Uterus (tissue), 3 donors: ENCODE measurements at regions not wholly inside any gene's neighbourhood (a gene's known extent, or its start where the extent isn't known, plus 50 kb on each side); places are given as distances from the start of the nearest gene placed in this dataset.
"Not testable (repeated sequence)": the region's sequence is repeated elsewhere in the genome, so short reads cannot be mapped to it uniquely, and the experiment has no call there.

Experiments
- DNase-seq, 2 donors: peaks; one replicate each; pipeline ENCODE4 v3.0.0-alpha.2; 2019 to 2020
- H3K27ac ChIP-seq, 2 donors: fragments of 200-600 bp; sonication (generic); 1 replicate in 1 of 2; 2 replicates in 1 of 2; pipeline ENCODE4 v1.5.1; 2016 to 2018
- H3K27me3 ChIP-seq, 2 donors: fragments of 200-600 bp; sonication (generic); one replicate each; pipeline ENCODE4 v1.5.1; 2018 to 2019; ENCODE audit warnings: control low read depth in 1 of 2
- H3K36me3 ChIP-seq, 2 donors: fragments of 200-600 bp; sonication (generic); one replicate each; pipeline ENCODE4 v1.5.1; 2019; ENCODE audit warnings: control low read depth in 1 of 2
- H3K4me1 ChIP-seq, 2 donors: fragments of 200-600 bp; sonication (generic); one replicate each; pipeline ENCODE4 v1.5.1; 2018 to 2019; ENCODE audit warnings: control low read depth in 1 of 2
- H3K4me3 ChIP-seq, 2 donors: fragments of 200-600 bp; sonication (generic); 1 replicate in 1 of 2; 2 replicates in 1 of 2; pipeline ENCODE4 v1.5.1; 2018 to 2019; ENCODE audit warnings: mild to moderate bottlenecking in 1 of 2
- H3K9me3 ChIP-seq, 2 donors: fragments of 200-600 bp; sonication (generic); one replicate each; pipeline ENCODE4 v1.5.1; 2019; ENCODE audit warnings: control low read depth in 1 of 2
- POLR2A ChIP-seq, 2 donors: fragments of 450-650 bp; IDR thresholded peaks; one replicate each; pipeline ENCODE4 v1.6.1; 2016; ENCODE audit warnings: antibody characterized with exemption in 2 of 2, mild to moderate bottlenecking in 1 of 2, moderate library complexity in 1 of 2
- intact Hi-C: fragments of 100-400 bp; cut with DNase I; formaldehyde crosslinking; loops from one replicate; pipeline ENCODE4 v1.15.1; 2023; ENCODE audit warnings: low total_unique reads
- TF ChIP-seq, protein P1 (sequence below), 4 experiments: fragments of 200-600 bp in 2 of 4; fragments of 450-650 bp in 2 of 4; sonication (generic) in 2 of 4; IDR thresholded peaks; one replicate each; pipeline ENCODE4 v1.5.1; 2016 to 2019; ENCODE audit warnings: antibody characterized with exemption in 4 of 4, mild to moderate bottlenecking in 2 of 4, moderate library complexity in 1 of 4
- donor health status: DM: yes; HTN: yes; CAD: no.

DNA sequence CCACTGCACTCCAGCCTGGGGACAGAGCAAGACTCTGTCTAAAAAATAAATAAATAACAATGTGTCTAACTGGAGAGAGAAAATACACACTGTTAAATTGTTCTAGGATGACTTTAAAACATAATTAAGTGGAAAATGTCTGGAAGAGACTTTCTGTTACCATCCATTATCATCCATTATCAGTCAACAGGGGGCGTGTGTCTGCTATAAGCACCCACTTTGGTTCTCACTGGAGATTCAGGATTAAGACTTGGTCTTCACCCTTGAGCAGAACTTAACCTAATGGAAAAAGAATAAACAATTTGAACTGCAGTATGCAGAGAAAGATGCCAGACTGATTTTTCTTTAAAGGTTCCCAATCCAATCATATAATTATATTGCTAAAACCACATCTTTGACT is 999.8 kb upstream of the GYPC start:
- Histone ChIP-seq H3K4me3 (no peak overlapping the region), H3K36me3 (no peaks in the 10 kb centered on the region), H3K27me3 (no peaks in the 10 kb centered on the region), H3K4me1 (no peaks in the 10 kb centered on the region), H3K27ac (no peak overlapping the region), H3K9me3 (no peaks in the 10 kb centered on the region)
- no peak for TF ChIP-seq POLR2A (IDR thresholded peaks at IDR 0.05)
- TF ChIP-seq, protein P1, sequence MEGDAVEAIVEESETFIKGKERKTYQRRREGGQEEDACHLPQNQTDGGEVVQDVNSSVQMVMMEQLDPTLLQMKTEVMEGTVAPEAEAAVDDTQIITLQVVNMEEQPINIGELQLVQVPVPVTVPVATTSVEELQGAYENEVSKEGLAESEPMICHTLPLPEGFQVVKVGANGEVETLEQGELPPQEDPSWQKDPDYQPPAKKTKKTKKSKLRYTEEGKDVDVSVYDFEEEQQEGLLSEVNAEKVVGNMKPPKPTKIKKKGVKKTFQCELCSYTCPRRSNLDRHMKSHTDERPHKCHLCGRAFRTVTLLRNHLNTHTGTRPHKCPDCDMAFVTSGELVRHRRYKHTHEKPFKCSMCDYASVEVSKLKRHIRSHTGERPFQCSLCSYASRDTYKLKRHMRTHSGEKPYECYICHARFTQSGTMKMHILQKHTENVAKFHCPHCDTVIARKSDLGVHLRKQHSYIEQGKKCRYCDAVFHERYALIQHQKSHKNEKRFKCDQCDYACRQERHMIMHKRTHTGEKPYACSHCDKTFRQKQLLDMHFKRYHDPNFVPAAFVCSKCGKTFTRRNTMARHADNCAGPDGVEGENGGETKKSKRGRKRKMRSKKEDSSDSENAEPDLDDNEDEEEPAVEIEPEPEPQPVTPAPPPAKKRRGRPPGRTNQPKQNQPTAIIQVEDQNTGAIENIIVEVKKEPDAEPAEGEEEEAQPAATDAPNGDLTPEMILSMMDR (IDR thresholded peaks at IDR 0.05), result no peak
- DNase-seq, result no peak
- intact Hi-C loops, result no loop called here

GRCh38 chr2:125658583-125658982 is 997.4 kb upstream of the GYPC start:
- H3K4me1 ChIP-seq, result no peaks in the 10 kb centered on the region
- no peak overlapping the region for H3K27ac ChIP-seq
- no peaks in the 10 kb centered on the region for H3K9me3 ChIP-seq
- no peak overlapping the region for H3K4me3 ChIP-seq
- no peak for DNase-seq
- intact Hi-C loops, result no loop called here
- TF ChIP-seq POLR2A (IDR thresholded peaks at IDR 0.05), result no peak
- TF ChIP-seq, protein P1 (IDR thresholded peaks at IDR 0.05), result no peak
- H3K36me3 ChIP-seq, result no peaks in the 10 kb centered on the region
- H3K27me3 ChIP-seq, result no peaks in the 10 kb centered on the region

DNA sequence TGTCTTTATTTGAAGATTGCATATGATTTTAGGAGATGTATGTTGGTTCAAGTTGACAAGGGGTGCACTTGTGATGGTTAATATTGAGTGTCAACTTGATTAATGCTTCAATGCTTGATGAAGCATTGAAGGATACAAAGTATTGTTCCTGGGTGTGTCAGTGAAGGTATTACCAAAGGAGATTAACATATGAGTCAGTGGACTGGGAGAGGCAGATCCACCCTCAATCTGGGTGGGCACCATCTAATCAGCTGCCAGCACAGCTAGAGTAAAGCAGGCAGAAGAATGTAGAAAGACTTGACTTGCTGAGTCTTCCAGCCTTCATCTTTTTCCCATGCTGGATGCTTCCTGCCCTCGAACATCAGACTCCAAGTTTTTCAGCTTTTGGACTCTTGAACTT is 995.6 kb upstream of the GYPC start:
- H3K4me1 ChIP-seq, H3K9me3 ChIP-seq, H3K36me3 ChIP-seq, H3K27me3 ChIP-seq, H3K4me3 ChIP-seq, intact Hi-C loops, H3K27ac ChIP-seq, DNase-seq: not testable (repeated sequence)

GRCh38 chr2:125667630-125668029 is 988.3 kb upstream of the GYPC start:
- Histone ChIP-seq H3K4me3 (no peak overlapping the region), H3K9me3 (no peaks in the 10 kb centered on the region), H3K27me3 (no peaks in the 10 kb centered on the region), H3K4me1 (no peaks in the 10 kb centered on the region), H3K36me3 (no peaks in the 10 kb centered on the region), H3K27ac (no peak overlapping the region)
- DNase-seq, result no peak
- intact Hi-C loops, result no loop called here
- TF ChIP-seq POLR2A (IDR thresholded peaks at IDR 0.05), result no peak
- TF ChIP-seq, protein P1 (IDR thresholded peaks at IDR 0.05), result no peak

DNA sequence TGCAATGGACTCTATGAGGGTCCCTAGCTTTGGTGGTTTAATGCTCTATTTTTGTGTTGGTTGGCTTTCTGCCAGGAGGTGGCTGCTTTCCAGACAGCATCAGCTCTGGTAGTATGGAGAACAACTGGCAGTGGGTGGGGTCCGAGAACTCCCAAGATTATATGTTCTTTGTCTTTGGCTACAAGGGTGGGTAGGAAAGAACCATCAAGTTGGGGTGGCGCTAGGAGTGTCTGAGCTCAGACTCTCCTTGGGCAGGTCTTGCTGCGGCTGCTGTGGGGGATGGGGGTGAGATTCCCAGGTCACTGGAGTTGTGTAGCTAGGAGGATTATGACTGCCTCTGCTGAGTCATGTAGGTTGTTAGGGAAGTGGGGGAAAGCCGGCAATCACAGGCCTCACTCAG is 976.1 kb upstream of the GYPC start:
- Histone ChIP-seq H3K9me3 (no peaks in the 10 kb centered on the region), H3K27me3 (no peaks in the 10 kb centered on the region), H3K36me3 (no peaks in the 10 kb centered on the region), H3K27ac (no peak overlapping the region), H3K4me1 (no peaks in the 10 kb centered on the region), H3K4me3 (no peak overlapping the region)
- intact Hi-C loops, result no loop called here
- DNase-seq, result no peak
- TF ChIP-seq, protein P1 (IDR thresholded peaks at IDR 0.05), result no peak
- no peak for TF ChIP-seq POLR2A (IDR thresholded peaks at IDR 0.05)

DNA sequence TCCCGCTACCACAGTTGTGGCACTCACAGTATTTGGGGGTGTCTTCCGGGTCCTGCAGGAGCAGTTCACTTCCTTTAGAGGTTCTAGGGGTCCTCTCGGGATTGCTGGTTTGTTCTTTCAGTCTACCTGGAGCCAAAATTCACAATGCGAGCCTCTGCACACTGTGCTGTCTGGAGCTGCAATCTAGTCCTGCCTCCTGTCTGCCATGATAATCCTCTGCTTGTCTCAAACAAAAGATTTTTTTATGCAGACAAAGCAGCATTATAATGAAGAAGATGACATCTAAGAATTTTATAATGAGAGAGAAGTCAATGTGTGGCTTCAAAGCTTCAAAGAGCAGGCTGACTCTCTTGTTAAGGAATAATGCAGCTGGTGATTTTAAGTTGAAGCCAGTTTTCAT is 975.1 kb upstream of the GYPC start:
- Histone ChIP-seq H3K4me1 (no peaks in the 10 kb centered on the region), H3K27ac (no peak overlapping the region), H3K27me3 (no peaks in the 10 kb centered on the region), H3K4me3 (no peak overlapping the region), H3K9me3 (no peaks in the 10 kb centered on the region), H3K36me3 (no peaks in the 10 kb centered on the region)
- intact Hi-C loops, result no loop called here
- no peak for DNase-seq
- no peak for TF ChIP-seq POLR2A (IDR thresholded peaks at IDR 0.05)
- TF ChIP-seq, protein P1 (IDR thresholded peaks at IDR 0.05), result no peak
